Testis (tissue), 2 donors: ENCODE measurements at regions not wholly inside any gene's neighbourhood (a gene's known extent, or its start where the extent isn't known, plus 50 kb on each side); places are given as distances from the start of the nearest gene placed in this dataset.

ENCODE experiments used
- CTCF ChIP-seq, 3 experiments: fragments of 450-650 bp in 2 of 3; fragments of 200-600 bp in 1 of 3; sonication (generic) in 1 of 3; IDR thresholded peaks; one replicate each; pipeline ENCODE4 v1.5.1; 2016 to 2019; ENCODE audit warnings: antibody characterized with exemption in 3 of 3, mild to moderate bottlenecking in 2 of 3, moderate library complexity in 1 of 3
- POLR2A ChIP-seq: fragments of 450-650 bp; IDR thresholded peaks from one replicate; pipeline ENCODE4 v1.6.1; 2017; ENCODE audit warnings: antibody characterized with exemption, mild to moderate bottlenecking, moderate library complexity

GRCh38 chr5:104951829-104952228 lies 1389.2 kb upstream of the NUDT12 start:
- TF ChIP-seq POLR2A (no peak), CTCF (IDR thresholded peaks at IDR 0.05) (no peak)
